AG04450 (cell line): ENCODE measurements at regions not wholly inside any gene's neighbourhood (a gene's known extent, or its start where the extent isn't known, plus 50 kb on each side); places are given as distances from the start of the nearest gene placed in this dataset.

Experiments used
- CTCF ChIA-PET: fragments of 300-600, 350-600 bp; formaldehyde crosslinking; extraction: SDS; loops from one replicate; lab custom pipeline; 2022; ENCODE audit warnings: antibody characterized with exemption, inconsistent platforms; lab: Charles Lee
- POLR2A ChIA-PET: fragments of 350-600 bp; formaldehyde crosslinking; extraction: SDS; loops from one replicate; lab custom pipeline; 2021; ENCODE audit warnings: antibody characterized with exemption, inconsistent platforms; lab: Yijun Ruan, JAX
- DNase-seq: peaks from one replicate; pipeline ENCODE4 v3.0.0-alpha.2; 2011; ENCODE audit warnings: low read depth, low spot score
- H3K27ac ChIP-seq: one replicate; pipeline ENCODE4 v1.5.1; 2012; ENCODE audit warnings: low read depth, low read length, control low read depth
- H3K27me3 ChIP-seq: one replicate; pipeline ENCODE4 v1.6.0; 2012; ENCODE audit warnings: low read length; ENCODE audit not compliant: control insufficient read depth, insufficient read depth
- H3K4me3 ChIP-seq: 2 replicates; pipeline ENCODE4 v1.5.1; 2011; ENCODE audit warnings: mild to moderate bottlenecking, low read depth, low read length, control low read depth
- H3K9me3 ChIP-seq: 2 replicates; pipeline ENCODE4 v1.5.1; 2012; ENCODE audit warnings: low read length; ENCODE audit not compliant: control insufficient read depth, insufficient read depth
- TF ChIP-seq, protein P1 (sequence below): IDR thresholded peaks from 2 replicates; pipeline ENCODE4 v1.5.1; 2011; ENCODE audit warnings: low read depth, low read length, control low read depth, inconsistent platforms

DNA sequence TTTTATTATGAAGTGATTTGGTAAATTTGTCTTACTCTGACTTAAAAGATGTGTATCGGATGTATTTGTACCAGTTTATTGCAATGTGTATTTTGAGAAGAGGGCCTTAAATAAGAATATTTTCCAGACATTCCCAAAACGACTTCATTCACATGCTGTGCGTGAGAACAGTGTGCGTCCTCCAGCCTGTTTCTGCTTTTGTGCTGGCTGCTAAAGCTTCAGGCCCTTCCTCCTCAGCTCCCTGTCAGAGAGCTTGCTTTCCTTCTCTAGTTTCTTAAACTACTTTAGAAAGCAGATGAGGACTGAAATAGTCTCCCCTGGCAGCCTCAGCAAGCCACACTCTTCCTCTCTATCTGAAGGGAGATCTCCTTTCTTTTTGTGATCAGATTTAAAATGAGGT lies 157.8 kb downstream of the SAMD5 start:
- H3K27me3 ChIP-seq = no peaks in the 10 kb centered on the region
- TF ChIP-seq, protein P1, sequence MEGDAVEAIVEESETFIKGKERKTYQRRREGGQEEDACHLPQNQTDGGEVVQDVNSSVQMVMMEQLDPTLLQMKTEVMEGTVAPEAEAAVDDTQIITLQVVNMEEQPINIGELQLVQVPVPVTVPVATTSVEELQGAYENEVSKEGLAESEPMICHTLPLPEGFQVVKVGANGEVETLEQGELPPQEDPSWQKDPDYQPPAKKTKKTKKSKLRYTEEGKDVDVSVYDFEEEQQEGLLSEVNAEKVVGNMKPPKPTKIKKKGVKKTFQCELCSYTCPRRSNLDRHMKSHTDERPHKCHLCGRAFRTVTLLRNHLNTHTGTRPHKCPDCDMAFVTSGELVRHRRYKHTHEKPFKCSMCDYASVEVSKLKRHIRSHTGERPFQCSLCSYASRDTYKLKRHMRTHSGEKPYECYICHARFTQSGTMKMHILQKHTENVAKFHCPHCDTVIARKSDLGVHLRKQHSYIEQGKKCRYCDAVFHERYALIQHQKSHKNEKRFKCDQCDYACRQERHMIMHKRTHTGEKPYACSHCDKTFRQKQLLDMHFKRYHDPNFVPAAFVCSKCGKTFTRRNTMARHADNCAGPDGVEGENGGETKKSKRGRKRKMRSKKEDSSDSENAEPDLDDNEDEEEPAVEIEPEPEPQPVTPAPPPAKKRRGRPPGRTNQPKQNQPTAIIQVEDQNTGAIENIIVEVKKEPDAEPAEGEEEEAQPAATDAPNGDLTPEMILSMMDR = no peak
- no peak overlapping the region for H3K4me3 ChIP-seq
- CTCF ChIA-PET = no interaction called here
- peaks cover 2% of the 10 kb centered on the region for H3K9me3 ChIP-seq
- POLR2A ChIA-PET = interaction anchor here (0.6 kb wide), 1 partner anchor 52 kb away, joined by 3 read pairs; no protein-coding TSS in a partner anchor
- H3K27ac ChIP-seq = no peak overlapping the region
- no peak for DNase-seq

DNA sequence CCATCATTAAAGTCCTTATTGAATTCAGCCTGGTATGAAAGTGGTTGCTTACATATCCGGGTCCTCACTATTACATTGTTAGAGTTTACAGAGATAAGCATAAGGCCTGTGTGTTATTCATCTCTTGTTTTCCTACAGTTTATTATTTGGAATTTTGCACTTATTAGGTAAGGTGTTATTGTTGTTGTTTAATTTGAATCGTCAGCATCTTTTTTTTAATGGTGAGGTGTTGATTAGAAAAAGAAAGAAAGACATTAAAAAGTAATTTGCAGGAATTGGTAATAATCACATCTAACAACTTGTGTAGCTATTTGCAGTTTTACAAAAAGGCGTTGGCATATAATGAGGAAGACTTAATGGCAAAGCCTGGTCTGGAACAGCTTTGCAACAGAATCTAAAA lies 158.6 kb downstream of the SAMD5 start:
- Histone ChIP-seq H3K9me3 (peaks cover 2% of the 10 kb centered on the region), H3K4me3 (no peak overlapping the region), H3K27ac (no peak overlapping the region), H3K27me3 (no peaks in the 10 kb centered on the region)
- no peak for DNase-seq
- CTCF ChIA-PET = no interaction called here
- POLR2A ChIA-PET = interaction anchor here (0.6 kb wide), 1 partner anchor 53 kb away, joined by 3 read pairs; no protein-coding TSS in a partner anchor
- TF ChIP-seq, protein P1 = no peak

DNA sequence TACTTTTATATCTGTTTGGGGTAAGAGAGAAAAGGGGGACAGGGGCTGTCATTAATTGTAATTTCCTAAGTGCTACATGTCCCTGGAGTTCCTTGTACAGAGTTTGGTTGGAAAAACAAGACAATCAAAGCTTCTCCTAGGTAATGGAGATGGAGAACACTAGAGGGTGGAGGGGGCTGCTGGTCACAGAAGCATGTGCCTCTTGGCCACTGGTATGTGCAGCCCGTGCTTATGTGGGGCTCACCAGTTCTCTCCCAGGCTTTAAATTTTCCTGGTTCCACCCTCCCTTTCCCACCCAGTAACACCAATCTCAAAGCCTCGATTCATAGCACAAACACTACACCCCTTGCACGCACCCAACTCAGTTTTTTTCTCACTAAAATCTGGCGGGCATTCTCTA lies 165.6 kb downstream of the SAMD5 start:
- ChIA-PET POLR2A (no interaction called here), CTCF (no interaction called here)
- Histone ChIP-seq H3K9me3 (peaks cover 2% of the 10 kb centered on the region), H3K27me3 (no peaks in the 10 kb centered on the region), H3K27ac (no peak overlapping the region), H3K4me3 (no peak overlapping the region)
- DNase-seq = no peak
- TF ChIP-seq, protein P1 = no peak

DNA sequence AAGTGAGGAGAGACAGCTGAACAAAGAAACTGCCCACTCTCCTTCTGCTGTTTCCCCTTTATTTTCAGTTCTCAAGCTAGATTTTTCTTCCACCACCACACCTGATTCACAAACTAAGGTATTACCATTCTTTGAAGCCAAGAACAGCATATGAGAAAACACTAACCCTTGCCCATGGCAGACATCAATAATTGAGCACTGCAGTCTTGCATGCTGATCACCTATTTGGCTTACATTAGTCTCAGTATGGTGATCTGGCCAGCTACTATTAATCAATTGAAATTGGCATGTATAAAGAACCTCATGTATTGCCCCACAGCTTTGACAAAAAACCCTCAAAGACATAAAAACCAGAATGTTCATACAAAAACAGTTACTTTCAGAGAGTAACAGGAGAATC lies 166.3 kb downstream of the SAMD5 start:
- CTCF ChIA-PET = interaction anchor here (0.7 kb wide), 1 partner anchor 168 kb away, joined by 4 read pairs; no protein-coding TSS in a partner anchor
- POLR2A ChIA-PET = no interaction called here

DNA sequence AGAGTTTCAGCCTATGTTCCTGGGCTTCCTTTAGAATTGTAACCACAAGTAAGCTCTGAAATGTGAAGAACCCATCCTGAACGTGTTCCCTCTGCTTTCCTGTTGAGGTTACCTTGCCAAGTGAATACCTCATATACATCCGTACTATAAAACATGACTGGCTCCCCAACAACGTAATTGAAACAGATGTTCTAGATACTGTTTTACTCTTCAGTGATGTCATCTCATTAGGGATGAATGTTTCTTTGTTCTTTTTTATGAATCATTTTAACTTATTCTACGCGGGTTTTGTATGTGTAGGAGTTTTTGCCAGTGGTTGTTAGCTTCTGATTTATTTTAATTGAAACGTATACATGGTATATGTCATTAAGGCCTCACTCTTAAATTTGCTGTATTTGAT lies 166.8 kb downstream of the SAMD5 start:
- CTCF ChIA-PET = interaction anchor here (0.7 kb wide), 1 partner anchor 168 kb away, joined by 4 read pairs; no protein-coding TSS in a partner anchor
- TF ChIP-seq, protein P1 = no peak
- DNase-seq = peak; percentile 26
- H3K27me3 ChIP-seq = no peaks in the 10 kb centered on the region
- H3K9me3 ChIP-seq = no peaks in the 10 kb centered on the region
- POLR2A ChIA-PET = no interaction called here
- no peak overlapping the region for H3K27ac ChIP-seq
- no peak overlapping the region for H3K4me3 ChIP-seq

More for the DNA sequence above, 166.3 kb downstream of the SAMD5 start:
- Histone ChIP-seq H3K9me3 (no peaks in the 10 kb centered on the region), H3K27me3 (no peaks in the 10 kb centered on the region), H3K27ac (no peak overlapping the region), H3K4me3 (no peak overlapping the region)
- no peak for DNase-seq
- TF ChIP-seq, protein P1 = no peak
